H1 (cell line): ENCODE measurements at regions not wholly inside any gene's neighbourhood (a gene's known extent, or its start where the extent isn't known, plus 50 kb on each side); places are given as distances from the start of the nearest gene placed in this dataset.

Experiments used
- CTCF ChIA-PET: fragments of 300-600 bp; sonication (Branson Sonifier 250); formaldehyde crosslinking; loops from one replicate; lab custom pipeline; 2021; ENCODE audit not compliant: partially characterized antibody; lab: Charles Lee
- POLR2A ChIA-PET: fragments of 300-600 bp; sonication (Branson Sonifier 250); formaldehyde crosslinking; loops from one replicate; lab custom pipeline; 2021; ENCODE audit warnings: inconsistent platforms; ENCODE audit not compliant: partially characterized antibody; lab: Charles Lee
- DNase-seq, 2 experiments: peaks; one replicate each; pipeline versions ENCODE4 v3.0.0 to v3.0.0-alpha.2; 2010 to 2022; ENCODE audit warnings: low spot score in 2 of 2, low read depth in 1 of 2, mixed read lengths in 1 of 2
- FAIRE-seq: peaks from 2 replicates; lab custom pipeline; 2011; peaks lifted over from hg19 to GRCh38; lab: Jason Lieb, UNC
- H2AFZ ChIP-seq: 2 replicates; pipeline ENCODE4 v1.8.1; 2012; ENCODE audit warnings: low read length, inconsistent platforms
- H2AK5ac ChIP-seq: 2 replicates; pipeline ENCODE4 v1.6.1; 2013; ENCODE audit warnings: low read depth, low read length
- H2BK120ac ChIP-seq: replicated peaks from 2 replicates; pipeline ENCODE3; 2013; ENCODE audit warnings: low read depth, low read length, inconsistent platforms
- H2BK12ac ChIP-seq: 2 replicates; pipeline ENCODE4 v1.6.1; 2013; ENCODE audit warnings: low read depth, low read length
- H2BK15ac ChIP-seq: 2 replicates; pipeline ENCODE4 v1.6.1; 2013; ENCODE audit warnings: low read length
- H2BK20ac ChIP-seq: 2 replicates; pipeline ENCODE4 v1.6.1; 2013; ENCODE audit warnings: low read length
- H2BK5ac ChIP-seq: 2 replicates; pipeline ENCODE4 v1.6.1; 2013; ENCODE audit warnings: low read depth, low read length
- H3K14ac ChIP-seq: 2 replicates; pipeline ENCODE4 v1.6.1; 2013; ENCODE audit warnings: inconsistent platforms; ENCODE audit not compliant: insufficient read length
- H3K18ac ChIP-seq: 2 replicates; pipeline ENCODE4 v1.6.1; 2013; ENCODE audit warnings: low read length; ENCODE audit errors: extremely low read depth
- H3K23ac ChIP-seq: 2 replicates; pipeline ENCODE4 v1.6.1; 2013; ENCODE audit warnings: inconsistent platforms; ENCODE audit not compliant: insufficient read length
- H3K23me2 ChIP-seq: 2 replicates; pipeline ENCODE4 v1.6.1; 2013; ENCODE audit warnings: low read depth, low read length
- H3K27ac ChIP-seq: 2 replicates; pipeline ENCODE4 v1.6.1; 2011; ENCODE audit warnings: low read depth, low read length, inconsistent platforms
- H3K27me3 ChIP-seq, 4 experiments: replicated peaks in 1 of 4; 1 replicate in 1 of 4; 2 replicates in 3 of 4; pipeline versions ENCODE4 v1.6.1 to v1.8.1; 2011 to 2013; ENCODE audit warnings: low read length in 3 of 4, mild to moderate bottlenecking in 3 of 4, inconsistent platforms in 2 of 4, mixed read lengths in 2 of 4, moderate library complexity in 1 of 4; ENCODE audit not compliant: control insufficient read depth in 3 of 4, insufficient read depth in 3 of 4; ENCODE audit errors: extremely low read depth in 1 of 4
- H3K36me3 ChIP-seq, 4 experiments: 2 replicates each; pipeline versions ENCODE4 v1.6.1 to v1.8.1; 2011 to 2013; ENCODE audit warnings: mild to moderate bottlenecking in 4 of 4, low read length in 3 of 4, moderate library complexity in 2 of 4, control low read depth in 1 of 4, inconsistent platforms in 1 of 4; ENCODE audit not compliant: insufficient read depth in 4 of 4, control insufficient read depth in 2 of 4
- H3K4ac ChIP-seq: replicated peaks from 2 replicates; pipeline ENCODE3; 2013; ENCODE audit warnings: low read length, low read depth, mixed read lengths, inconsistent platforms; ENCODE audit not compliant: insufficient read length
- H3K4me1 ChIP-seq, 4 experiments: replicated peaks in 1 of 4; 1 replicate in 1 of 4; 2 replicates in 3 of 4; pipeline versions ENCODE4 v1.6.1 to v1.8.1; 2011 to 2013; ENCODE audit warnings: low read length in 3 of 4, inconsistent platforms in 2 of 4, mixed read lengths in 1 of 4; ENCODE audit not compliant: insufficient read depth in 4 of 4, control insufficient read depth in 3 of 4
- H3K4me2 ChIP-seq, 2 experiments: 2 replicates each; pipeline versions ENCODE4 v1.6.1 to v1.8.1; 2011 to 2013; ENCODE audit warnings: low read depth in 2 of 2, low read length in 2 of 2, control low read depth in 1 of 2, inconsistent platforms in 1 of 2, mild to moderate bottlenecking in 1 of 2; ENCODE audit not compliant: insufficient read depth in 1 of 2
- H3K4me3 ChIP-seq, 4 experiments: fragments of 200-600, 300-600 bp in 1 of 4; sonication (generic), shearing (Covaris generic), sonication (Bioruptor Twin) in 1 of 4; 2 replicates each; pipeline versions ENCODE4 v1.5.1 to v1.8.1; 2011 to 2016; ENCODE audit warnings: low read length in 4 of 4, low read depth in 3 of 4, control low read depth in 2 of 4, inconsistent platforms in 2 of 4, mild to moderate bottlenecking in 2 of 4, mixed read lengths in 1 of 4, moderate library complexity in 1 of 4; ENCODE audit not compliant: insufficient read depth in 2 of 4; ENCODE audit errors: extremely low read depth in 1 of 4
- H3K56ac ChIP-seq: replicated peaks from 2 replicates; pipeline ENCODE3; 2013; ENCODE audit warnings: low read depth, mild to moderate bottlenecking, mixed read lengths, low read length, inconsistent platforms; ENCODE audit not compliant: insufficient read length
- H3K79me1 ChIP-seq: 2 replicates; pipeline ENCODE4 v1.6.1; 2013; ENCODE audit warnings: low read depth, low read length, control low read depth
- H3K79me2 ChIP-seq, 2 experiments: 2 replicates each; pipeline versions ENCODE4 v1.6.1 to v1.8.1; 2012 to 2013; ENCODE audit warnings: low read length in 2 of 2, mild to moderate bottlenecking in 2 of 2, inconsistent platforms in 1 of 2; ENCODE audit not compliant: insufficient read depth in 2 of 2, control insufficient read depth in 1 of 2
- H3K9ac ChIP-seq, 4 experiments: replicated peaks in 1 of 4; 1 replicate in 1 of 4; 2 replicates in 3 of 4; pipeline versions ENCODE4 v1.6.1 to v1.8.1; 2011 to 2013; ENCODE audit warnings: low read depth in 3 of 4, low read length in 3 of 4, control low read depth in 2 of 4, mild to moderate bottlenecking in 2 of 4, moderate library complexity in 2 of 4, inconsistent platforms in 1 of 4; ENCODE audit errors: extremely low read depth in 1 of 4
- H3K9me3 ChIP-seq, 2 experiments: 2 replicates each; pipeline versions ENCODE4 v1.6.1 to v1.8.1; 2012 to 2013; ENCODE audit warnings: mild to moderate bottlenecking in 2 of 2, moderate library complexity in 2 of 2, control low read depth in 1 of 2, inconsistent platforms in 1 of 2, low read depth in 1 of 2, low read length in 1 of 2, mixed read lengths in 1 of 2; ENCODE audit not compliant: insufficient read depth in 2 of 2
- H4K20me1 ChIP-seq, 2 experiments: replicated peaks in 1 of 2; 2 replicates each; pipeline versions ENCODE3 to v1.8.1; 2011 to 2013; ENCODE audit warnings: inconsistent platforms in 2 of 2, low read length in 2 of 2, mild to moderate bottlenecking in 1 of 2; ENCODE audit not compliant: insufficient read depth in 2 of 2, control insufficient read depth in 1 of 2
- H4K5ac ChIP-seq: 2 replicates; pipeline ENCODE4 v1.6.1; 2013; ENCODE audit warnings: low read length, low read depth, mixed read lengths, inconsistent platforms; ENCODE audit not compliant: insufficient read length
- H4K8ac ChIP-seq: 2 replicates; pipeline ENCODE4 v1.8.0; 2013; ENCODE audit warnings: mild to moderate bottlenecking, moderate library complexity, low read length, inconsistent platforms; ENCODE audit not compliant: insufficient read depth; ENCODE audit errors: extremely low read depth
- H4K91ac ChIP-seq: replicated peaks from 2 replicates; pipeline ENCODE3; 2013; ENCODE audit warnings: low read length, mixed read lengths, inconsistent platforms; ENCODE audit not compliant: insufficient read length
- ATF3 ChIP-seq: IDR thresholded peaks from 2 replicates; pipeline ENCODE4 v1.6.1; 2011; ENCODE audit warnings: low read depth, mild to moderate bottlenecking, low read length; ENCODE audit not compliant: insufficient read depth
- BCL11A ChIP-seq, 2 experiments: IDR thresholded peaks; one replicate each; pipeline ENCODE4 v1.6.1; 2011; ENCODE audit warnings: low read depth in 2 of 2, low read length in 2 of 2, mild to moderate bottlenecking in 2 of 2
- EP300 ChIP-seq, 2 experiments: IDR thresholded peaks; 1 replicate in 1 of 2; 2 replicates in 1 of 2; pipeline ENCODE4 v1.6.1; 2011 to 2012; ENCODE audit warnings: low read depth in 2 of 2, low read length in 2 of 2, mild to moderate bottlenecking in 2 of 2, borderline replicate concordance in 1 of 2, inconsistent platforms in 1 of 2, moderate library complexity in 1 of 2
- GTF2F1 ChIP-seq: IDR thresholded peaks from 2 replicates; pipeline ENCODE4 v1.6.1; 2012; ENCODE audit warnings: low read depth, low read length, improper control_type of control experiment, borderline replicate concordance
- RAD21 ChIP-seq, 2 experiments: IDR thresholded peaks in 1 of 2; conservative IDR thresholded peaks in 1 of 2; 2 replicates each; pipeline ENCODE4 v1.6.1; 2011; ENCODE audit warnings: low read depth in 2 of 2, low read length in 2 of 2, improper control_type of control experiment in 1 of 2, inconsistent platforms in 1 of 2, mild to moderate bottlenecking in 1 of 2, moderate library complexity in 1 of 2
- TCF12 ChIP-seq: IDR thresholded peaks from 2 replicates; pipeline ENCODE4 v1.6.1; 2011; ENCODE audit warnings: low read depth, mild to moderate bottlenecking, low read length
- TEAD4 ChIP-seq: IDR thresholded peaks from 2 replicates; pipeline ENCODE4 v1.6.1; 2012; ENCODE audit warnings: low read depth, low read length, inconsistent platforms, mixed read lengths
- WGBS, 2 experiments: shearing (Covaris generic) in 1 of 2; methylation state at CpG; one replicate each; pipeline versions ENCODE4 v1.1.6 to v1.1.7; 2013 to 2015; ENCODE audit warnings: low lambda C conversion rate in 2 of 2, mixed read lengths in 2 of 2, inconsistent platforms in 1 of 2, low coverage in 1 of 2, missing lambda C conversion rate in 1 of 2; ENCODE audit not compliant: insufficient replicate concordance in 2 of 2, insufficient coverage in 1 of 2, insufficient read length in 1 of 2; ENCODE audit errors: extremely low coverage in 1 of 2, missing lambda C conversion rate in 1 of 2; 5-methylcytosine and 5-hydroxymethylcytosine counted together

- no peak overlapping the region for H3K23ac ChIP-seq
- TF ChIP-seq ATF3 (no peak), EP300 (IDR thresholded peaks at IDR 0.05; ENCODE audit: borderline replicate concordance in 1 of 2, low read depth in 2 of 2, low read length in 2 of 2) (no peak), TEAD4 (peak; percentile 40; the same call in 1 of the 2 replicates), TCF12 (no peak), RAD21 (IDR thresholded peaks at IDR 0.05 in 1 of 2, conservative IDR thresholded peaks at IDR 0.05 in 1 of 2; ENCODE audit: low read depth in 2 of 2, low read length in 2 of 2) (peak; percentile 16 to 26; a peak in 1 of 4 replicates), BCL11A (IDR thresholded peaks at IDR 0.05; ENCODE audit: low read depth in 2 of 2, low read length in 2 of 2) (no peak), GTF2F1 (no peak)
- TF ChIP-seq, all 59 proteins: peak for 2
- no peak overlapping the region for H2BK12ac ChIP-seq
- H3K4me3 ChIP-seq = no peak overlapping the region
- H2BK20ac ChIP-seq = no peak overlapping the region
- H2BK15ac ChIP-seq = no peak overlapping the region
- no peaks in the 10 kb centered on the region for H3K79me2 ChIP-seq
- no peak overlapping the region for H3K4ac ChIP-seq
- no peaks in the 10 kb centered on the region for H3K9me3 ChIP-seq
- H3K36me3 ChIP-seq = no peaks in the 10 kb centered on the region
- FAIRE-seq (peak; percentile 50), DNase-seq (no peak)
- no peak overlapping the region for H2BK120ac ChIP-seq
- no peak overlapping the region for H3K27ac ChIP-seq
- H2BK5ac ChIP-seq = no peak overlapping the region
- no peak overlapping the region for H4K5ac ChIP-seq
- H3K56ac ChIP-seq = no peak overlapping the region
- 100% methylated on average over 1 of the region's 4 CpGs; no CpG with 5 or more reads in 1 of the 2 experiments for WGBS, 2 experiments
- POLR2A ChIA-PET = no interaction called here
- no peaks in the 10 kb centered on the region for H3K4me1 ChIP-seq
- no peak overlapping the region for H4K8ac ChIP-seq
- H3K27me3 ChIP-seq = no peaks in the 10 kb centered on the region
- H3K9ac ChIP-seq = no peak overlapping the region
- H2AFZ ChIP-seq = no peak overlapping the region
- no peaks in the 10 kb centered on the region for H4K20me1 ChIP-seq
- no peak overlapping the region for H3K4me2 ChIP-seq
- no peak overlapping the region for H4K91ac ChIP-seq
- H3K23me2 ChIP-seq = no peaks in the 10 kb centered on the region
- H3K14ac ChIP-seq = no peak overlapping the region
- H3K79me1 ChIP-seq = no peaks in the 10 kb centered on the region
- no peak overlapping the region for H3K18ac ChIP-seq
- CTCF ChIA-PET = no interaction called here
- H2AK5ac ChIP-seq = no peak overlapping the region
Observed at GRCh38 chrX:76109654-76110053, 63.2 kb upstream of the PBDC1 start.
